ENCODE measurements at regions not wholly inside any gene's neighbourhood (a gene's known extent, or its start where the extent isn't known, plus 50 kb on each side); places are given as distances from the start of the nearest gene placed in this dataset.

GRCh38 chr5:38783011-38783561, 62.7 kb upstream of the OSMR start:
- no peaks in the 10 kb centered on the region for H3K79me2 ChIP-seq (ENCODE audit: control insufficient read depth in 1 of 2, insufficient read depth in 2 of 2, low read length in 2 of 2)
- H3K27me3 ChIP-seq (replicated peaks in 1 of 4; ENCODE audit: control insufficient read depth in 3 of 4, extremely low read depth in 1 of 4, insufficient read depth in 3 of 4, low read length in 3 of 4) = no peaks in the 10 kb centered on the region
- no peaks in the 10 kb centered on the region for H3K4me1 ChIP-seq (replicated peaks in 1 of 4; ENCODE audit: control insufficient read depth in 3 of 4, insufficient read depth in 4 of 4, low read length in 3 of 4)
- H3K4me3 ChIP-seq (ENCODE audit: extremely low read depth in 1 of 4, insufficient read depth in 2 of 4, low read depth in 3 of 4, low read length in 4 of 4) = no peak overlapping the region
- H3K9ac ChIP-seq (replicated peaks in 1 of 4; ENCODE audit: extremely low read depth in 1 of 4, low read depth in 3 of 4, low read length in 3 of 4) = no peak overlapping the region
- H2BK12ac ChIP-seq (ENCODE audit: low read depth, low read length) = no peak overlapping the region
- no peak overlapping the region for H2AFZ ChIP-seq (ENCODE audit: low read length)
- no peak for DNase-seq (ENCODE audit: low read depth in 1 of 2, low spot score in 2 of 2)
- no peak overlapping the region for H3K4me2 ChIP-seq (ENCODE audit: insufficient read depth in 1 of 2, low read depth in 2 of 2, low read length in 2 of 2)
- no peak overlapping the region for H3K4ac ChIP-seq (replicated peaks; ENCODE audit: insufficient read length, low read depth, low read length)
- H4K91ac ChIP-seq (replicated peaks; ENCODE audit: insufficient read length, low read length) = no peak overlapping the region
- no peak for FAIRE-seq
- H3K56ac ChIP-seq (replicated peaks; ENCODE audit: insufficient read length, low read depth, low read length) = no peak overlapping the region
- no peak overlapping the region for H2BK15ac ChIP-seq (ENCODE audit: low read length)
- H3K79me1 ChIP-seq (ENCODE audit: low read depth, low read length) = no peaks in the 10 kb centered on the region
- no peaks in the 10 kb centered on the region for H4K20me1 ChIP-seq (replicated peaks in 1 of 2; ENCODE audit: control insufficient read depth in 1 of 2, insufficient read depth in 2 of 2, low read length in 2 of 2)
- no peak overlapping the region for H3K18ac ChIP-seq (ENCODE audit: extremely low read depth, low read length)
- 93% methylated on average over 2 of the region's 2 CpGs; no CpG with 5 or more reads in 1 of the 2 experiments for WGBS, 2 experiments (ENCODE audit: extremely low coverage in 1 of 2, insufficient coverage in 1 of 2, insufficient read length in 1 of 2, insufficient replicate concordance in 2 of 2, low coverage in 1 of 2, low lambda C conversion rate in 2 of 2, missing lambda C conversion rate in 1 of 2)
- no peak for TF ChIP-seq SUZ12 (IDR thresholded peaks at IDR 0.05; ENCODE audit: low read length)
- TF ChIP-seq SIRT6 (IDR thresholded peaks at IDR 0.05; ENCODE audit: low read length) = no peak
- TF ChIP-seq FOSL1 (IDR thresholded peaks at IDR 0.05; ENCODE audit: insufficient read depth, low read depth, low read length) = no peak
- no peak for TF ChIP-seq GABPA (IDR thresholded peaks at IDR 0.05; ENCODE audit: borderline replicate concordance, insufficient read depth, low read length)
- no peak for TF ChIP-seq HDAC2 (IDR thresholded peaks at IDR 0.05; ENCODE audit: borderline replicate concordance in 1 of 2, low read depth in 2 of 2, low read length in 2 of 2)
- TF ChIP-seq RAD21 (IDR thresholded peaks at IDR 0.05 in 1 of 2, conservative IDR thresholded peaks at IDR 0.05 in 1 of 2; ENCODE audit: low read depth in 2 of 2, low read length in 2 of 2) = no peak
- TF ChIP-seq ATF2 (IDR thresholded peaks at IDR 0.05; ENCODE audit: low read length) = no peak
- no peak for TF ChIP-seq SP1 (IDR thresholded peaks at IDR 0.05; ENCODE audit: low read depth, low read length)
- no peak overlapping the region for H3K23ac ChIP-seq (ENCODE audit: insufficient read length)
- POLR2A ChIA-PET (ENCODE audit: partially characterized antibody) = interaction anchor here (1.4 kb wide), 1 partner anchor 342 kb away, joined by 3 read pairs; no protein-coding TSS in a partner anchor
- H3K23me2 ChIP-seq (ENCODE audit: low read depth, low read length) = no peaks in the 10 kb centered on the region
- no peak overlapping the region for H2BK120ac ChIP-seq (replicated peaks; ENCODE audit: low read depth, low read length)
- no peak overlapping the region for H4K8ac ChIP-seq (ENCODE audit: extremely low read depth, insufficient read depth, low read length)
- no peaks in the 10 kb centered on the region for H3K36me3 ChIP-seq (ENCODE audit: control insufficient read depth in 2 of 4, insufficient read depth in 4 of 4, low read length in 3 of 4)
- no peak overlapping the region for H3K14ac ChIP-seq (ENCODE audit: insufficient read length)
- CTCF ChIA-PET (ENCODE audit: partially characterized antibody) = interaction anchor here (0.6 to 1.7 kb wide), 8 partner anchors 14 to 342 kb away, joined by 3 to 10 read pairs (median 4); no protein-coding TSS in a partner anchor
- no peak overlapping the region for H4K5ac ChIP-seq (ENCODE audit: insufficient read length, low read depth, low read length)
- H3K27ac ChIP-seq (ENCODE audit: low read depth, low read length) = no peak overlapping the region
- H3K9me3 ChIP-seq (ENCODE audit: insufficient read depth in 2 of 2, low read depth in 1 of 2, low read length in 1 of 2) = peaks cover 4 to 7% of the 10 kb centered on the region in 2 experiments; a peak in 3 of 4 replicates
- H2BK5ac ChIP-seq (ENCODE audit: low read depth, low read length) = no peak overlapping the region
- H2AK5ac ChIP-seq (ENCODE audit: low read depth, low read length) = no peak overlapping the region
- H2BK20ac ChIP-seq (ENCODE audit: low read length) = no peak overlapping the region

Data from H1 (cell line).